ENCODE measurements at regions not wholly inside any gene's neighbourhood (a gene's known extent, or its start where the extent isn't known, plus 50 kb on each side); places are given as distances from the start of the nearest gene placed in this dataset.

- H3K36me3 ChIP-seq = no peaks in the 10 kb centered on the region
- intact Hi-C loops (cut with DNase I; ENCODE audit: low total_unique reads) = no loop called here
- 74 to 85% (median 80%) methylated on average over 5 to 17 of the region's 17 CpGs for whole genome bisulfite sequencing, 5 donors
- peaks cover 0 to 57% (median 0%) of the 10 kb centered on the region in 7 donors for H3K27me3 ChIP-seq (replicated peaks in 1 of 7)
- TF ChIP-seq CTCF (IDR thresholded peaks at IDR 0.05 in 8 of 11, conservative IDR thresholded peaks at IDR 0.05 in 3 of 11) = no peak
- no peak for TF ChIP-seq POLR2AphosphoS5 (IDR thresholded peaks at IDR 0.05)
- TF ChIP-seq POLR2A (IDR thresholded peaks at IDR 0.05) = no peak
- no peaks in the 10 kb centered on the region for H3K4me1 ChIP-seq
- no peaks in the 10 kb centered on the region for H3K9me3 ChIP-seq
- no peak overlapping the region for H3K27ac ChIP-seq
- DNase-seq = no peak
- no peak overlapping the region for H3K4me3 ChIP-seq
Measured at GRCh38 chr22:48551716-48552268, 1275.9 kb downstream of the BRD1 start.

GRCh38 chr22:48551061-48551460, 1276.6 kb downstream of the BRD1 start:
- Histone ChIP-seq H3K36me3 (no peaks in the 10 kb centered on the region), H3K4me1 (no peaks in the 10 kb centered on the region), H3K4me3 (no peak overlapping the region), H3K9me3 (no peaks in the 10 kb centered on the region), H3K27me3 (replicated peaks in 1 of 7) (peaks cover 0 to 58% (median 0%) of the 10 kb centered on the region in 7 donors), H3K27ac (no peak overlapping the region)
- DNase-seq = no peak
- no peak for TF ChIP-seq POLR2AphosphoS5 (IDR thresholded peaks at IDR 0.05)
- no peak for TF ChIP-seq CTCF (IDR thresholded peaks at IDR 0.05 in 8 of 11, conservative IDR thresholded peaks at IDR 0.05 in 3 of 11)
- no peak for TF ChIP-seq POLR2A (IDR thresholded peaks at IDR 0.05)
- intact Hi-C loops (cut with DNase I; ENCODE audit: low total_unique reads) = no loop called here
- 59 to 97% (median 87%) methylated on average over 3 to 10 of the region's 10 CpGs for WGBS, 5 donors

GRCh38 chr22:48548391-48548790, 1279.3 kb downstream of the BRD1 start:
- Histone ChIP-seq H3K27me3 (replicated peaks in 1 of 7) (peaks cover 0 to 44% (median 0%) of the 10 kb centered on the region in 7 donors), H3K9me3 (no peaks in the 10 kb centered on the region), H3K27ac (no peak overlapping the region), H3K4me1 (no peaks in the 10 kb centered on the region), H3K4me3 (no peak overlapping the region), H3K36me3 (no peaks in the 10 kb centered on the region)
- intact Hi-C loops (cut with DNase I; ENCODE audit: low total_unique reads) = no loop called here
- 85 to 93% (median 89%) methylated on average over 7 to 8 of the region's 8 CpGs for WGBS, 5 donors
- DNase-seq = no peak
- TF ChIP-seq POLR2AphosphoS5 (IDR thresholded peaks at IDR 0.05) (no peak), CTCF (IDR thresholded peaks at IDR 0.05 in 8 of 11, conservative IDR thresholded peaks at IDR 0.05 in 3 of 11) (no peak)

GRCh38 chr22:48547971-48548370, 1279.7 kb downstream of the BRD1 start:
- H3K4me1 ChIP-seq = no peaks in the 10 kb centered on the region
- no peaks in the 10 kb centered on the region for H3K9me3 ChIP-seq
- peaks cover 0 to 40% (median 0%) of the 10 kb centered on the region in 7 donors for H3K27me3 ChIP-seq (replicated peaks in 1 of 7)
- H3K27ac ChIP-seq = no peak overlapping the region
- DNase-seq = no peak
- no peaks in the 10 kb centered on the region for H3K36me3 ChIP-seq
- TF ChIP-seq CTCF (IDR thresholded peaks at IDR 0.05 in 8 of 11, conservative IDR thresholded peaks at IDR 0.05 in 3 of 11) = no peak
- no peak for TF ChIP-seq POLR2AphosphoS5 (IDR thresholded peaks at IDR 0.05)
- no peak for TF ChIP-seq POLR2A (IDR thresholded peaks at IDR 0.05)
- 79 to 84% (median 82%) methylated on average over 13 of the region's 13 CpGs for WGBS, 5 donors
- no peak overlapping the region for H3K4me3 ChIP-seq
- intact Hi-C loops (cut with DNase I; ENCODE audit: low total_unique reads) = no loop called here

Measured in spleen (tissue), 11 donors.